H1 (cell line): ENCODE measurements at regions not wholly inside any gene's neighbourhood (a gene's known extent, or its start where the extent isn't known, plus 50 kb on each side); places are given as distances from the start of the nearest gene placed in this dataset.

ENCODE experiments used
- CTCF ChIP-seq, 3 experiments: IDR thresholded peaks; 1 replicate in 2 of 3; 2 replicates in 1 of 3; pipeline versions ENCODE4 v1.5.1 to v1.6.1; 2011; ENCODE audit warnings: low read length in 3 of 3, mild to moderate bottlenecking in 3 of 3, inconsistent platforms in 2 of 3, low read depth in 1 of 3, moderate library complexity in 1 of 3; ENCODE audit not compliant: insufficient read depth in 1 of 3; ENCODE audit errors: control extremely low read depth in 1 of 3
- RBBP5 ChIP-seq: IDR thresholded peaks from 2 replicates; pipeline ENCODE4 v1.7.1; 2012; ENCODE audit warnings: low read depth, mild to moderate bottlenecking, inconsistent platforms, low read length, moderate library complexity, borderline replicate concordance
- ZNF274 ChIP-seq: IDR thresholded peaks from 2 replicates; pipeline ENCODE4 v1.7.0; 2012; ENCODE audit warnings: low read length, borderline replicate concordance; ENCODE audit errors: extremely low read depth

DNA sequence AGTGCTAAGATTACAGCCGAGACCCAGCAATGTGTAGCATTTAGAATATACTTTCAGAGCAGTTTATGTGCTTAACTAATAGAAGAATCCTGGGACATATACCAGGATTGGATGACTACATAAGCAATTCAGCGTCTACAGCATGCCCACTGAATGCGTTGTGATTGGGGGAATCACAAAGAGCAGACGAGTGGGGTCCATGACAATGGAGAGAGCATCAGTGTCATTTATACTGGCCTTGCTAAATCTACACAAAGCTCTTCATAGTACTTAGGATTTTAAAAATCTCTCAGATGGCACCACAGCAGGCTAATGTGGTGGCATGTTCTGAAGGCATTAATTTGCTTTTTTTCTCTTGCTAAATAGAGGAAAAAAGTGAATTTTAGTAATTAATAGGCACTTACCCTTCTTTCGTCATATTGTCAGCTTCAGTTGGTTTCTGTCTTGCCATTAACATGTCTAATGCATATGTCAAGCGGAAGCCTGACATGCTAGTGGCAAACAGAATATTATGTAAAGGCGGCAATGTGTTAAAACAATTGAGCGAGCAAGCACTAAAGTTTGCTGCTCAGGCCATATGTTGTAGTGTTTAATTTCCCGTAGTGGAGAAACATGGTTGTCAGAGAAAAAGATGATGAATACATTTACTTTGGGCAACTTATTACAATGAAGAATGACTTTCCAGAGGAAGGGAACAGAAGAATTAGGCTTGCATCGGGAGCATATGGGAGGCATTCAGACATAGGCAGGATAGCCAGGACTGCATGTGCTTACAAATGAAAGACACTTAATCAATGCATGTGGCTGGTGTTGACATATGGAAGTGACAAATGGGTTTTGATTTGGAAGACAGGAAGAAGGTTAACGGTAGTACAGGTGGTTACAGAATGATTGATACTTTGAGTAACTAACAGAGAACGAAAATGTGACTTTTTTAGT is 145.2 kb downstream of the ICOS start:
- TF ChIP-seq CTCF (IDR thresholded peaks at IDR 0.05; ENCODE audit: control extremely low read depth in 1 of 3, insufficient read depth in 1 of 3, low read depth in 1 of 3, low read length in 3 of 3) (no peak), ZNF274 (no peak), RBBP5 (no peak)
